Endothelial cell of umbilical vein (primary cell): ENCODE measurements at regions not wholly inside any gene's neighbourhood (a gene's known extent, or its start where the extent isn't known, plus 50 kb on each side); places are given as distances from the start of the nearest gene placed in this dataset.

ENCODE experiments used
- BruUV-seq: library from RNA; stranded (reverse); fragments of 400-500 nt; replicated peaks from 2 replicates; lab custom pipeline; 2021; lab: Mats Ljungman, UMichigan
- CTCF ChIA-PET: fragments of 300-600, 350-600 bp; sonication (Branson Sonifier 250); formaldehyde crosslinking; loops from one replicate; lab custom pipeline; 2021; ENCODE audit warnings: antibody characterized with exemption, inconsistent platforms; lab: Charles Lee
- POLR2A ChIA-PET: fragments of 300-600, 350-600 bp; sonication (Branson Sonifier 250); formaldehyde crosslinking; loops from one replicate; lab custom pipeline; 2021; ENCODE audit warnings: antibody characterized with exemption, inconsistent platforms; lab: Charles Lee
- DNase-seq: peaks from one replicate; pipeline ENCODE4 v3.0.0-alpha.2; 2011; ENCODE audit warnings: low read depth, low spot score
- FAIRE-seq: peaks from 2 replicates; lab custom pipeline; 2011; peaks lifted over from hg19 to GRCh38; lab: Jason Lieb, UNC
- H2AFZ ChIP-seq: 2 replicates; pipeline ENCODE4 v1.6.0; 2012; ENCODE audit warnings: low read depth, low read length, control low read depth, inconsistent platforms
- H3K27ac ChIP-seq: 2 replicates; pipeline ENCODE4 v1.5.1; 2011; ENCODE audit warnings: low read depth, mild to moderate bottlenecking, control low read depth, low read length, moderate library complexity; ENCODE audit not compliant: insufficient read depth
- H3K27me3 ChIP-seq, 2 experiments: 2 replicates each; pipeline versions ENCODE4 v1.6.0 to v1.6.1; 2011; ENCODE audit warnings: low read length in 2 of 2, mixed read lengths in 1 of 2; ENCODE audit not compliant: control insufficient read depth in 2 of 2, insufficient read depth in 2 of 2
- H3K36me3 ChIP-seq, 2 experiments: 2 replicates in 1 of 2; 3 replicates in 1 of 2; pipeline ENCODE4 v1.5.1; 2011; ENCODE audit warnings: low read length in 2 of 2, mild to moderate bottlenecking in 1 of 2, moderate library complexity in 1 of 2; ENCODE audit not compliant: control insufficient read depth in 2 of 2, insufficient read depth in 2 of 2; ENCODE audit errors: extremely low read depth in 1 of 2
- H3K4me1 ChIP-seq: 3 replicates; pipeline ENCODE4 v1.5.1; 2011; ENCODE audit warnings: mild to moderate bottlenecking, low read length; ENCODE audit not compliant: control insufficient read depth, insufficient read depth; ENCODE audit errors: extremely low read depth
- H3K4me2 ChIP-seq: 2 replicates; pipeline ENCODE4 v1.6.1; 2011; ENCODE audit warnings: low read length, control low read depth, mixed read lengths; ENCODE audit not compliant: insufficient read depth
- H3K4me3 ChIP-seq, 3 experiments: fragments of 200-600 bp in 1 of 3; sonication (generic), shearing (Covaris generic) in 1 of 3; replicated peaks in 1 of 3; 2 replicates each; pipeline ENCODE4 v1.5.1; 2011 to 2016; ENCODE audit warnings: control low read depth in 3 of 3, low read length in 3 of 3, mild to moderate bottlenecking in 2 of 3, inconsistent platforms in 1 of 3, low read depth in 1 of 3, moderate library complexity in 1 of 3; ENCODE audit not compliant: insufficient read depth in 1 of 3
- H3K79me2 ChIP-seq: 2 replicates; pipeline ENCODE4 v1.6.0; 2012; ENCODE audit warnings: low read length, inconsistent platforms; ENCODE audit not compliant: control insufficient read depth, insufficient read depth
- H3K9ac ChIP-seq: replicated peaks from 2 replicates; pipeline ENCODE3; 2011; ENCODE audit warnings: low read length, control low read depth; ENCODE audit not compliant: insufficient read depth; ENCODE audit errors: extremely low read depth
- H3K9me1 ChIP-seq: replicated peaks from 3 replicates; pipeline ENCODE4 v1.6.0; 2011; ENCODE audit warnings: mild to moderate bottlenecking, low read length; ENCODE audit not compliant: control insufficient read depth, insufficient read depth; ENCODE audit errors: extremely low read depth
- H3K9me3 ChIP-seq: replicated peaks from 2 replicates; pipeline ENCODE4 v1.5.1; 2012; ENCODE audit warnings: low read length, inconsistent platforms; ENCODE audit not compliant: control insufficient read depth, insufficient read depth
- H4K20me1 ChIP-seq: replicated peaks from 2 replicates; pipeline ENCODE3; 2011; ENCODE audit warnings: mild to moderate bottlenecking, low read length; ENCODE audit not compliant: control insufficient read depth, insufficient read depth; ENCODE audit errors: extremely low read depth
- CTCF ChIP-seq, 2 donors: IDR thresholded peaks; 1 replicate in 1 of 2; 2 replicates in 1 of 2; pipeline ENCODE4 v1.5.1; 2011; ENCODE audit warnings: low read length in 2 of 2, mild to moderate bottlenecking in 2 of 2, moderate library complexity in 2 of 2, control low read depth in 1 of 2, inconsistent platforms in 1 of 2, low read depth in 1 of 2; ENCODE audit not compliant: insufficient read depth in 1 of 2; ENCODE audit errors: extremely low read depth in 1 of 2
- FOS ChIP-seq: IDR thresholded peaks from 2 replicates; pipeline ENCODE4 v1.6.1; 2011; ENCODE audit warnings: mild to moderate bottlenecking, low read length, moderate library complexity, borderline replicate concordance; ENCODE audit not compliant: insufficient read depth
- GATA2 ChIP-seq: IDR thresholded peaks from 2 replicates; pipeline ENCODE4 v1.7.0; 2011; ENCODE audit warnings: low read depth, mild to moderate bottlenecking, moderate library complexity, mixed read lengths, low read length; ENCODE audit not compliant: insufficient read length, insufficient read depth
- POLR2A ChIP-seq: IDR thresholded peaks from 2 replicates; pipeline ENCODE4 v1.6.1; 2012; ENCODE audit warnings: low read depth, mild to moderate bottlenecking, control low read depth, low read length
- POLR2AphosphoS5 ChIP-seq: IDR thresholded peaks from 2 replicates; pipeline ENCODE4 v1.6.1; 2012; ENCODE audit warnings: low read depth, mild to moderate bottlenecking, control low read depth, low read length, moderate library complexity; ENCODE audit not compliant: insufficient read depth
- dilution Hi-C: fragments of 300-500 bp; cut with MboI; formaldehyde crosslinking; loops from one replicate; pipeline ENCODE4 v1.15.0; 2019; ENCODE audit warnings: low sequenced_read_pairs; ENCODE audit not compliant: extremely low pct_ligation_motif_present
- intact Hi-C: fragments of 100-400 bp; cut with micrococcal nuclease; formaldehyde crosslinking; loops from one replicate; pipeline ENCODE4 v1.10.0; 2022

- no peaks in the 10 kb centered on the region for H3K36me3 ChIP-seq
- TF ChIP-seq GATA2: no peak
- no peak for TF ChIP-seq POLR2A
- TF ChIP-seq POLR2AphosphoS5: no peak
- TF ChIP-seq FOS: no peak
- no peak for TF ChIP-seq CTCF (IDR thresholded peaks at IDR 0.05; ENCODE audit: extremely low read depth in 1 of 2, insufficient read depth in 1 of 2, low read depth in 1 of 2, low read length in 2 of 2)
- H4K20me1 ChIP-seq: no peaks in the 10 kb centered on the region
- H3K9me1 ChIP-seq: no peaks in the 10 kb centered on the region
- H3K4me3 ChIP-seq: no peak overlapping the region
- no peaks in the 10 kb centered on the region for H3K4me1 ChIP-seq
- H3K79me2 ChIP-seq: no peaks in the 10 kb centered on the region
- intact Hi-C loops: no loop called here
- FAIRE-seq: no peak
- H3K27me3 ChIP-seq: no peaks in the 10 kb centered on the region
- no peaks in the 10 kb centered on the region for H3K9me3 ChIP-seq
- no peak overlapping the region for H3K27ac ChIP-seq
- dilution Hi-C loops: no loop called here
- no TSS peak for BruUV-seq
- H3K4me2 ChIP-seq: no peak overlapping the region
- H3K9ac ChIP-seq: no peak overlapping the region
- H2AFZ ChIP-seq: no peak overlapping the region
- ChIA-PET POLR2A (no interaction called here), CTCF (interaction anchor here (1.0 to 8.3 kb wide), 3 partner anchors 24 to 104 kb away, joined by 4 to 127 read pairs (median 4); no protein-coding TSS in a partner anchor)
- DNase-seq: no peak
Measured at GRCh38 chr5:42915306-42915866, 103.7 kb upstream of the SELENOP start.
